NCI-H1105 (cell line): ENCODE measurements at regions not wholly inside any gene's neighbourhood (a gene's known extent, or its start where the extent isn't known, plus 50 kb on each side); places are given as distances from the start of the nearest gene placed in this dataset.
"Not testable (repeated sequence)": the region's sequence is repeated elsewhere in the genome, so short reads cannot be mapped to it uniquely, and the experiment has no call there.

Source experiments
- DNase-seq: peaks from one replicate; lab custom pipeline; 2025; lab: John Stamatoyannopoulos, UW

GRCh38 chr5:127216143-127216542, 74.5 kb upstream of the MEGF10 start:
- DNase-seq = no peak

- DNase-seq = no peak
Measured at GRCh38 chr5:127216898-127217675, 73.5 kb upstream of the MEGF10 start.

GRCh38 chr5:127221936-127222335, 68.7 kb upstream of the MEGF10 start:
- not testable (repeated sequence) for DNase-seq

GRCh38 chr5:127222571-127223156, 67.9 kb upstream of the MEGF10 start:
- not testable (repeated sequence) for DNase-seq

- no peak for DNase-seq
Measured at GRCh38 chr5:127223256-127223974, 67.2 kb upstream of the MEGF10 start.

- DNase-seq = no peak
Measured at GRCh38 chr5:127227881-127228280, 62.7 kb upstream of the MEGF10 start.

GRCh38 chr5:127228540-127229184, 61.9 kb upstream of the MEGF10 start:
- DNase-seq = no peak

GRCh38 chr5:127229185-127229889, 61.3 kb upstream of the MEGF10 start:
- DNase-seq = no peak

GRCh38 chr5:127231118-127231517, 59.5 kb upstream of the MEGF10 start:
- no peak for DNase-seq

- DNase-seq = no peak
Measured at GRCh38 chr5:127233590-127233989, 57.0 kb upstream of the MEGF10 start.

- DNase-seq = no peak
Measured at GRCh38 chr5:127235136-127235535, 55.5 kb upstream of the MEGF10 start.

GRCh38 chr5:127236254-127236653, 54.3 kb upstream of the MEGF10 start:
- no peak for DNase-seq
